Trophoblast cell (in vitro differentiated cells and primary cell): ENCODE measurements at regions not wholly inside any gene's neighbourhood (a gene's known extent, or its start where the extent isn't known, plus 50 kb on each side); places are given as distances from the start of the nearest gene placed in this dataset.

Experiments
- DNase-seq, 2 donors: peaks; one replicate each; pipeline ENCODE4 v3.0.0-alpha.2; 2016
- H2AFZ ChIP-seq: 2 replicates; pipeline ENCODE4 v1.6.1; 2013; ENCODE audit warnings: low read length, moderate library complexity, mild to moderate bottlenecking; ENCODE audit not compliant: insufficient read depth, poor library complexity
- H2AK5ac ChIP-seq: 2 replicates; pipeline ENCODE4 v1.6.1; 2013; ENCODE audit warnings: mild to moderate bottlenecking, low read length
- H2BK120ac ChIP-seq: 2 replicates; pipeline ENCODE4 v1.6.1; 2013; ENCODE audit warnings: low read length, mild to moderate bottlenecking, moderate library complexity; ENCODE audit not compliant: insufficient read depth, poor library complexity
- H2BK12ac ChIP-seq: 2 replicates; pipeline ENCODE4 v1.6.1; 2013; ENCODE audit warnings: mild to moderate bottlenecking, low read length, moderate library complexity
- H2BK5ac ChIP-seq: 2 replicates; pipeline ENCODE4 v1.6.1; 2013; ENCODE audit warnings: low read length, low read depth, moderate library complexity, mild to moderate bottlenecking; ENCODE audit not compliant: poor library complexity
- H3K14ac ChIP-seq: 2 replicates; pipeline ENCODE4 v1.6.1; 2013; ENCODE audit warnings: mild to moderate bottlenecking, low read length
- H3K18ac ChIP-seq: 2 replicates; pipeline ENCODE4 v1.6.1; 2013; ENCODE audit warnings: mild to moderate bottlenecking, low read length
- H3K23ac ChIP-seq: 2 replicates; pipeline ENCODE4 v1.6.1; 2013; ENCODE audit warnings: low read length
- H3K27ac ChIP-seq: 2 replicates; pipeline ENCODE4 v1.5.1; 2013; ENCODE audit warnings: low read depth, mild to moderate bottlenecking, inconsistent platforms, low read length, moderate library complexity
- H3K27me3 ChIP-seq: 2 replicates; pipeline ENCODE4 v1.6.1; 2013; ENCODE audit warnings: inconsistent platforms, mild to moderate bottlenecking, low read length, moderate library complexity; ENCODE audit not compliant: insufficient read depth
- H3K36me3 ChIP-seq, 2 experiments: 1 replicate in 1 of 2; 2 replicates in 1 of 2; pipeline ENCODE4 v1.6.1; 2013; ENCODE audit warnings: low read length in 2 of 2, mild to moderate bottlenecking in 2 of 2, moderate library complexity in 1 of 2; ENCODE audit not compliant: insufficient read depth in 2 of 2, control insufficient read depth in 1 of 2
- H3K4ac ChIP-seq: 2 replicates; pipeline ENCODE4 v1.6.1; 2013; ENCODE audit warnings: low read depth, mild to moderate bottlenecking, low read length, moderate library complexity
- H3K4me1 ChIP-seq, 2 experiments: 1 replicate in 1 of 2; 2 replicates in 1 of 2; pipeline ENCODE4 v1.6.1; 2013; ENCODE audit warnings: low read length in 2 of 2, mild to moderate bottlenecking in 2 of 2, moderate library complexity in 1 of 2; ENCODE audit not compliant: insufficient read depth in 2 of 2, control insufficient read depth in 1 of 2
- H3K4me2 ChIP-seq: 2 replicates; pipeline ENCODE4 v1.6.1; 2013; ENCODE audit warnings: inconsistent platforms, mild to moderate bottlenecking, low read length, moderate library complexity
- H3K4me3 ChIP-seq: 2 replicates; pipeline ENCODE4 v1.5.1; 2013; ENCODE audit warnings: mild to moderate bottlenecking, low read depth, low read length, inconsistent platforms
- H3K79me1 ChIP-seq: one replicate; pipeline ENCODE4 v1.6.1; 2013; ENCODE audit warnings: low read length
- H3K79me2 ChIP-seq: 2 replicates; pipeline ENCODE4 v1.6.1; 2013; ENCODE audit warnings: low read length, mild to moderate bottlenecking; ENCODE audit not compliant: control insufficient read depth, insufficient read depth, poor library complexity
- H3K9ac ChIP-seq: 2 replicates; pipeline ENCODE4 v1.6.1; 2013; ENCODE audit warnings: mild to moderate bottlenecking, low read length
- H3K9me3 ChIP-seq: 2 replicates; pipeline ENCODE4 v1.6.1; 2013; ENCODE audit warnings: low read depth, mild to moderate bottlenecking, control low read depth, inconsistent platforms, low read length; ENCODE audit not compliant: insufficient read depth
- H4K12ac ChIP-seq: 2 replicates; pipeline ENCODE4 v1.6.1; 2013; ENCODE audit warnings: low read depth, mild to moderate bottlenecking, low read length, moderate library complexity
- H4K8ac ChIP-seq: 2 replicates; pipeline ENCODE4 v1.6.1; 2013; ENCODE audit warnings: low read depth, mild to moderate bottlenecking, low read length, moderate library complexity
- H4K91ac ChIP-seq: one replicate; pipeline ENCODE4 v1.6.1; 2013; ENCODE audit warnings: low read depth, mild to moderate bottlenecking, low read length, moderate library complexity
- WGBS: extraction: QIAGEN DNeasy Blood & Tissue Kit; methylation state at CpG from one replicate; pipeline ENCODE4 v1.1.7; 2013; ENCODE audit warnings: missing lambda C conversion rate; ENCODE audit not compliant: insufficient read length, insufficient coverage; ENCODE audit errors: extremely low coverage; 5-methylcytosine and 5-hydroxymethylcytosine counted together

DNA sequence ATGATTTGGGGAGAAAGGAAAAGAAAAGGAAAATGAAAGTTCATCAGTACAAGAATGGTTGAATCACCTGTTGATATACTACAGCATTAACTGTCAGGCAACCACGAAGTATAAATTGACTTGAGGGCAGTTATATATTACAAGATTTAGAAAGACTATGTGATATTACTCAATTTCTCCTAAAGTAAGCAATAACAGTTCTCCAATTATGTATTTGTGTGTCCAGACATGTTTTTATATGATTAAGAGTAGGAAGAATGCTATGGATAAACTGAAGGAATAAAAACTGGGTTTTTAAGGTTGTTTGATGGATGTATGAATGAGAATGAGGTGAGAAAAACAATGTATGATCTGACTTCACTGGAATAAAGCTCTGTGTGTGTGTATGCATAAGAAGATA, 2234.4 kb downstream of the ARAP2 start:
- WGBS = no CpG with 5 or more reads among the region's 1 CpG
- H3K36me3 ChIP-seq = no peaks in the 10 kb centered on the region
- H2BK5ac ChIP-seq = no peak overlapping the region
- no peak overlapping the region for H4K12ac ChIP-seq
- no peak overlapping the region for H2BK12ac ChIP-seq
- no peak overlapping the region for H4K8ac ChIP-seq
- no peak overlapping the region for H3K23ac ChIP-seq
- no peak overlapping the region for H3K27ac ChIP-seq
- no peaks in the 10 kb centered on the region for H3K4me1 ChIP-seq
- H2AK5ac ChIP-seq = no peak overlapping the region
- H4K91ac ChIP-seq = no peak overlapping the region
- H3K4ac ChIP-seq = no peak overlapping the region
- no peak overlapping the region for H2AFZ ChIP-seq
- no peaks in the 10 kb centered on the region for H3K79me2 ChIP-seq
- H3K79me1 ChIP-seq = no peaks in the 10 kb centered on the region
- H3K14ac ChIP-seq = no peak overlapping the region
- no peak overlapping the region for H3K4me2 ChIP-seq
- H3K27me3 ChIP-seq = no peaks in the 10 kb centered on the region
- H3K4me3 ChIP-seq = no peak overlapping the region
- H3K9me3 ChIP-seq = no peaks in the 10 kb centered on the region
- no peak for DNase-seq
- no peak overlapping the region for H2BK120ac ChIP-seq
- no peak overlapping the region for H3K9ac ChIP-seq
- no peak overlapping the region for H3K18ac ChIP-seq

GRCh38 chr4:34010751-34011519, 2233.4 kb downstream of the ARAP2 start:
- Histone ChIP-seq H2BK12ac (no peak overlapping the region), H3K79me1 (no peaks in the 10 kb centered on the region), H3K9me3 (no peaks in the 10 kb centered on the region), H3K18ac (no peak overlapping the region), H2AK5ac (no peak overlapping the region), H3K4me3 (no peak overlapping the region), H3K4me2 (no peak overlapping the region), H3K9ac (no peak overlapping the region), H4K12ac (no peak overlapping the region), H4K91ac (no peak overlapping the region), H3K27me3 (no peaks in the 10 kb centered on the region), H3K79me2 (no peaks in the 10 kb centered on the region), H3K36me3 (no peaks in the 10 kb centered on the region), H4K8ac (no peak overlapping the region), H2BK5ac (no peak overlapping the region), H2BK120ac (no peak overlapping the region), H3K4me1 (no peaks in the 10 kb centered on the region), H3K14ac (no peak overlapping the region), H3K27ac (no peak overlapping the region), H3K4ac (no peak overlapping the region), H2AFZ (no peak overlapping the region), H3K23ac (no peak overlapping the region)
- no CpG with 5 or more reads among the region's 6 CpGs for WGBS
- no peak for DNase-seq

- no peak overlapping the region for H2AK5ac ChIP-seq
- no peak overlapping the region for H3K4me3 ChIP-seq
- H3K23ac ChIP-seq = no peak overlapping the region
- no peak overlapping the region for H2BK12ac ChIP-seq
- H3K27ac ChIP-seq = no peak overlapping the region
- H3K9ac ChIP-seq = no peak overlapping the region
- H3K9me3 ChIP-seq = no peaks in the 10 kb centered on the region
- no peak overlapping the region for H4K12ac ChIP-seq
- H3K4me2 ChIP-seq = no peak overlapping the region
- DNase-seq = no peak
- H3K79me1 ChIP-seq = no peaks in the 10 kb centered on the region
- H3K36me3 ChIP-seq = no peaks in the 10 kb centered on the region
- no peak overlapping the region for H2BK120ac ChIP-seq
- no peaks in the 10 kb centered on the region for H3K27me3 ChIP-seq
- H3K14ac ChIP-seq = no peak overlapping the region
- no peak overlapping the region for H3K4ac ChIP-seq
- no peak overlapping the region for H3K18ac ChIP-seq
- H3K4me1 ChIP-seq = no peaks in the 10 kb centered on the region
- H2BK5ac ChIP-seq = no peak overlapping the region
- H4K8ac ChIP-seq = no peak overlapping the region
- H2AFZ ChIP-seq = no peak overlapping the region
- H4K91ac ChIP-seq = no peak overlapping the region
- H3K79me2 ChIP-seq = no peaks in the 10 kb centered on the region
- WGBS = no CpG with 5 or more reads among the region's 1 CpG
Observed at GRCh38 chr4:34035225-34035624, 2209.1 kb downstream of the ARAP2 start.

DNA sequence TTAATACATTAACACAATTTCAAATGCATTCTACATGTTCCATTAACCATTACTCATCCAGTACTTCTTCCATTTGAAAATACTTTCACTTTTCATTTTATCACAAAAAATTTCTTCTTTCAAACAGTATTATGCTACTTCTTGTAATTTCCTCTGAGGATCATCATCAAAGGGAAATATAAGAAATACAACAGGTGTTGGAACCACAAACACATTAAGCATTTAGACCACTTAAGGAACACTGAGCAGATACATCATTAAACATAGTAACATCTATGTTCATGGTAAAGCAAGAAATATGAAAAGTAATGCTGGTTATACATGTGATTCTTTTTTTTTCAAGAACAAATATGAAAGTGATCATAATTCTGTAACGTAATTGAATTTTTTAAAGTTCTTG, 2207.0 kb downstream of the ARAP2 start:
- no peak for DNase-seq
- no peaks in the 10 kb centered on the region for H3K27me3 ChIP-seq
- H3K18ac ChIP-seq = no peak overlapping the region
- H3K36me3 ChIP-seq = no peaks in the 10 kb centered on the region
- H2AK5ac ChIP-seq = no peak overlapping the region
- no peaks in the 10 kb centered on the region for H3K9me3 ChIP-seq
- H3K79me2 ChIP-seq = no peaks in the 10 kb centered on the region
- no peak overlapping the region for H3K9ac ChIP-seq
- H3K4me2 ChIP-seq = no peak overlapping the region
- H3K4ac ChIP-seq = no peak overlapping the region
- no peaks in the 10 kb centered on the region for H3K79me1 ChIP-seq
- H3K23ac ChIP-seq = no peak overlapping the region
- no peak overlapping the region for H2BK120ac ChIP-seq
- H2AFZ ChIP-seq = no peak overlapping the region
- no CpG with 5 or more reads among the region's 1 CpG for WGBS
- H3K4me3 ChIP-seq = no peak overlapping the region
- H3K27ac ChIP-seq = no peak overlapping the region
- no peak overlapping the region for H4K91ac ChIP-seq
- no peak overlapping the region for H2BK12ac ChIP-seq
- H4K8ac ChIP-seq = no peak overlapping the region
- H3K14ac ChIP-seq = no peak overlapping the region
- no peak overlapping the region for H4K12ac ChIP-seq
- no peak overlapping the region for H2BK5ac ChIP-seq
- H3K4me1 ChIP-seq = no peaks in the 10 kb centered on the region
